EH (cell line): ENCODE measurements at regions not wholly inside any gene's neighbourhood (a gene's known extent, or its start where the extent isn't known, plus 50 kb on each side); places are given as distances from the start of the nearest gene placed in this dataset.
A peak's percentile ranks its signal among the peaks of the same experiment; 100 is the strongest.

Source experiments
- DNase-seq: peaks from one replicate; pipeline ENCODE4 v3.0.0-alpha.2; 2015; ENCODE audit warnings: low read depth

DNA sequence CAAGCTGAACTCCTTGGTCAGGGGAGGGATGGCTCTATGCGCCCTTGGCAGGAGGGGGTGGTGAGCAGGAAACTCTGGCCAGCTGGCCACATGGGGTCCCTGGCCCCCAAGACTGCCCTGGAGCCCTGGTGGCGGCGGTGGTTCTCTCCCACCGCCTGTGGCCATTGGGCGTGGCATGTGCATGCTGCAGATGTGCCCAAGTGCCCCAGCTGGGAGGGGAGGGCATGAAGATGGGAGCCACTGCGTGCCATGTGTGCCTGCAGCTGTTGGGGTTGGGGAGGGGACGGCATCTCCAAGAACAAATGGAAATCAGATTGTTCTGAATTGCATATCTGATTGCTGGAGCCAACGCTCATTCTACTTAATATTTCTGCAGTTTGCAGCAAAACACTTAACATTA is 115.7 kb upstream of the IGF1 start:
- no peak for DNase-seq

DNA sequence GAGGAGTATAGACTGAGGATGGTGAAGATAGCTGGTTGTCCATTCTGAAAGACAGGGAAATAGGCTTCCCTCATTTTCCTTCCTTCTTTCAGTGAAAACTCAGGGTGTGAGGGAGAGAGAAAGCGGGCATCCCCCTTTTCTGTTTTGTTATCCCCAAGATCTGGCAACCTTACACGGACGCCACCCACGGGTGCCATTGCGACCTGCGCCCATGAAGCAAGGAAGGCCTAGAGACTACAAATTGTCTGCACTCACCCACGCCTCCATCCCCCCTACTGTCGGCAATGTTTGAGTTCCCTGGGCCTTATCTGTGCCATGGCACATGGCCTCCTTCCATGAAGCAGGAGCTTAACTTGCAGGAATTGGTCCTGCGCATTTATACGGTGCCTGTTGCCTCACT is 115.0 kb upstream of the IGF1 start:
- no peak for DNase-seq

DNA sequence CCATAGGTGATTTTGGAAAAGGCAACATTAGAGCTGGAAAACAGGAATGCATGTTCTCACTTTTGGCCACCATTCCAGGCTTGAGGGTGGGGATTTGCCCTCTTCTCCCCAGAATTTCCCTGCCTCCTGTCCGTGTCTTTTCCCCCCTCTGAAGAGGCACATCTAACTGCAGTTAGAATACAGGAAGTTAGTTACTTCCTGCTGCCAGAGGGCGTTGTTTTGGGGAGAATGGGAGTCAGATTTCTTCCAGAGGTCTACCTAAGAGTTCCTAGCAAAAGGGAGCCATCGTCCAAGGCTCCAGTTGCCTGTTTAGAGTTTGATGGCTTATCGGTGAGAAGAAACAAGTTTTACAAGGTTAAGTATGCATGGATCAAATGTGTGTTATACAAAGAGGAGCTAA is 112.8 kb upstream of the IGF1 start:
- DNase-seq, result no peak

DNA sequence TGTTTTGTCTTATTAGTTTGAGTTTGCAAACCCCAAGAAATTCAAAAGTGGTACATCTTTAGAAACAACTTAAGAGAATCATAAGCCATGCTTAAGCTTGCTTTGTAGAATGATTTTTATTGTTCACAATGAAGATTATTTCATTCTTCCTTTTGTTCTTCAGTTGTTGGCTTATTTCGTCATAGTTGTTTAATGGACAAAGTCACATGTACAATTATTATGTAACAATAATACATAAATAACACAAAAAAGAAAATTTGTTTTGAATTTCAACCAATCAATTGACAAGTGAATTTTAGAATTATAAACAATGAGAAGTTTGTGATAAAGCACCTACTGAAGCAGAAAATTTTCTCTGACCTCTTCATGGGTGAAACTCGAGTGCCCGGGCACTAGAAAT is 111.8 kb upstream of the IGF1 start:
- DNase-seq, result no peak

- peak; percentile 46 for DNase-seq
These were observed 92.9 kb upstream of the IGF1 start for GRCh38 chr12:102573237-102573636.

DNA sequence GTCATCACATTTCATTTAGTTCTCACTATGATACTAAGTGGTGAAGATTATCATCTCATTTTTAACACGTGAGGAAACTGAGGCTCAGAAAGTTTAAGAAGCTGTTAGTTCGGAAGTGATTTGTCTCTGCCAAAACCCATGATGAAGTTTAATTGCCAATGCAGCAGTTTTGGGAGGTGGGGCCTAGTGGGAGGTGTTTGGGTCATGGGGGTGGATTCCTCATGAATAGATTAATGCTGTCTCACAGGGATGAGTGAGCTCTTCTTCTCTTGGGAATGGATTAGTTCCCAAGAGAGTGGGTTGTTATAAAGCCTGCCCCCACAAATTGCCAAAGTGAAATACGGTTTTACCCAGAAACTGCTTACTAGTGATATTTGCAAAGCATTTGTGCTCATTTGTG is 91.5 kb upstream of the IGF1 start:
- peak; percentile 15 for DNase-seq

- DNase-seq, result no peak
These were observed 89.9 kb upstream of the IGF1 start for GRCh38 chr12:102570256-102570655.

- no peak for DNase-seq
These were observed 89.4 kb upstream of the IGF1 start for GRCh38 chr12:102569803-102570202.

DNA sequence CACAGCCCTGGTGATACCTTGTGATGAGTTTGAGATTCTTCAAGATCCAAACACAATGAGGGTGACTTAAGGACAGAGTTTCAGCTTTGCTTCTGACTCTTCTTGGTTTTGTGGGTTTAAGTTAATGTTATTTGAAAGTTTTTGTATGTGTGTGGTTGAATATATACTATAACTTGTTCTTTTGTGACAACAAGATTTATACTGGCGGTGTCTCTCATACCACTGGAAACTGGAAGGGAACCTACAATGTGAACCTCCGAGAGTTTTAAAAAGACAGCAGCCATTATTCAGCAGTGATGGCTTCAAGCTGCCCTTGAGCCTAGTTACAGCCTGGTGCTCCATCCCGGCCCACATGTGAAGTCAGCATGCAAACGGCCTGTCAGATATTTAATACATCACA is 87.9 kb upstream of the IGF1 start:
- DNase-seq, result peak; percentile 63

- peak; percentile 97 for DNase-seq
These were observed 86.9 kb upstream of the IGF1 start for GRCh38 chr12:102567031-102567985.

DNA sequence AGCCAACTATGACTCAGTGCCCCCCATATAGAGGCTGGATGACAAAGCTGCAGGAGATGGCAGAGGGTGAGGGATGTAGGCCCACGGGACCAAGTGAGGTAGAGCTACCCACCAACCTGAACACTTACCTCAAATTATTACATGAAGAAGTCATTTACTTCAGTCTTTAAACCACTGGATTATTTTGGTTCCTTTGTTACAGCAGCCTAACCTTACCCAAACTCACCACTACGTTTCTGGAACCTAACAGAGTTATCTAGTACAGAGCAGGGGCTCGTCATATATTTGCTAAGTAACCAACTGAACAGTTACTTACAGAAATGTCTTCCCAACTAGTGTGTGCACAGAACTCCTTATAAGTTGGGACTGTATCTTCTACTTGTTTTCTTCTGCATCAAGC is 85.2 kb upstream of the IGF1 start:
- no peak for DNase-seq

DNA sequence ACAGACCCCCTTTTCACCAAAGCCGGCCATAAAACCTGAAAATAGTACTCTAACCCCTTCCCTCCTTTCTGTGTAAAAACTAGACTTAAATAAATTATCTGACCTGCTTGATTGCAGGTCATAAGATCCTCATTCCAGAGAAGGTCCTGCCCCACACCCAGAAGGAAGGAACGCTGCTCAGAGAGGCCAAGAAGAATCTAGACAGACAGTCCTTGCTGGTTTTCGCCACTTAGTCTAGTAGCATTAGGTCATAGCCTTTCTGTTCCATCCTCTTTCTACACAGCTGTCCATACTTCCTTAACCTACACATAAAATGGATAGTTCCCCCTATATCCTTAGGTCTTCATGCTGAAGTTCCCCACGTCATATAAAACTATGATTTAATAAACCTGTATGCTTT is 83.7 kb upstream of the IGF1 start:
- no peak for DNase-seq

DNA sequence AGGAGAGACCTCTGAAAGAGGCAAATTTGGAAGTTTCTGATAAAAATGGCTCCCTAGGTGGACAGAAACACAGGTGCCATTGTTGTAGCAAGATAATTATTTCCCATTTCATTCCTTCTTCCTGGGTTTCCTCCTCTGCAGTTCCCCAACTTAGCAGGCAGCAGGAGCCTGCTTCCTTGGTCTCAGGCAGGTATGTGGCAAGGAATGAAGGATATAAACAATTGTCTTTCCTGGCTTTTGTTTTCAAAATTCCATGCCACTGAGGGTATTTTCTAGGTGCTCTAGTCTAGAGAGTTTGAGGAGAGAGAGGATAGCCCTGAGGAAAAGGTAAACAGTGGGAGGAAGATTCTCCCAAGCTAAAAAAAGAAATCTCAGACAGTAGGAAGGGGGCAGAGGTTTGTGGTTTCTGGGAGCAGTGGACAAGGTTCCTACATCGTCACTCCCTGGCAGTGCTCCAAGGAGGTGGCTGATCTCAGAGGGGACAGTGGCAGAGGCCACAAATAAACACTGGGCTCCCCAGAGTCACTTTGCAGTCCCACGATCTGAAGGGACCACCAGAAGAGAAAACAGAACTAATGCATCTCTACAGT is 82.6 kb upstream of the IGF1 start:
- DNase-seq, result peak; percentile 71

DNA sequence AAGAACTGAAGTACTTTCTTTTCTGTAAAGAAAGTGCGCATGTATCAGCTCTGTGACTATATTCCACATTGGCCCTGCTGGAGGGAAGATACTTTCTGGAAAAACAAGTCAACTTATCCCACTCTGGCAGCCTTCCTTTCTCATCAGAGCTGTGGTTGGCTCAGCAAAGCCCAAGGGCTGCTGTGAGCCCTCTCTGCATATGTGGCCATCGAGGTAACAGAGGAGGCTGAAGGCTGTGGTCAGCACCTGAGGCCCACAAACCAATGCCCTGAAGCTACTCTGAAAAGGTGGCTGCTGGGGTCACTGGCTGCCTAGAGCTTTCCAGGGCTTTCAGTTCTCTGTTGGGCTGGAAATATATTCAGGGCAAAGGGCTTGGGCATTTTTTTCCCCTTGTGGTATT is 70.8 kb upstream of the IGF1 start:
- DNase-seq, result peak; percentile 41

DNA sequence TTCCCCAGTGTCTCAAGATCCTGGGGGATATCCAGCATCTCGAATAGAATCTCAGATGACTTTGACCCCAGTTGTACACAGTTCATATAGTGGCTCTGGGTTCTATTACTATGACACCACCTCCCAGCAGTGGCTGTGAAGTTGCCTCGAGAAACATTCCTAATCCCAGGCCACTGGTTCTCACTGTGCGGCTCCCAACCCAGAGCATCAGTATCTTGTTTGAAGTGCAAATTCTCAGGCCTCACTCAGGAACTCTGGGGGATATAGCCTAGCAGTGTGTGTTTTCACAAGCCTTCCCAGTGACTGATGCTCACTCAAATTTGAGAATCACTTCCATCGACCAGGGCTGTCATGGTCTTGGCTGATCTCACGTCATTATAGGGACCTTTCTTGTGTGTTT is 69.3 kb upstream of the IGF1 start:
- no peak for DNase-seq

- DNase-seq, result peak; percentile 58
These were observed 68.2 kb upstream of the IGF1 start for GRCh38 chr12:102548543-102548942.

DNA sequence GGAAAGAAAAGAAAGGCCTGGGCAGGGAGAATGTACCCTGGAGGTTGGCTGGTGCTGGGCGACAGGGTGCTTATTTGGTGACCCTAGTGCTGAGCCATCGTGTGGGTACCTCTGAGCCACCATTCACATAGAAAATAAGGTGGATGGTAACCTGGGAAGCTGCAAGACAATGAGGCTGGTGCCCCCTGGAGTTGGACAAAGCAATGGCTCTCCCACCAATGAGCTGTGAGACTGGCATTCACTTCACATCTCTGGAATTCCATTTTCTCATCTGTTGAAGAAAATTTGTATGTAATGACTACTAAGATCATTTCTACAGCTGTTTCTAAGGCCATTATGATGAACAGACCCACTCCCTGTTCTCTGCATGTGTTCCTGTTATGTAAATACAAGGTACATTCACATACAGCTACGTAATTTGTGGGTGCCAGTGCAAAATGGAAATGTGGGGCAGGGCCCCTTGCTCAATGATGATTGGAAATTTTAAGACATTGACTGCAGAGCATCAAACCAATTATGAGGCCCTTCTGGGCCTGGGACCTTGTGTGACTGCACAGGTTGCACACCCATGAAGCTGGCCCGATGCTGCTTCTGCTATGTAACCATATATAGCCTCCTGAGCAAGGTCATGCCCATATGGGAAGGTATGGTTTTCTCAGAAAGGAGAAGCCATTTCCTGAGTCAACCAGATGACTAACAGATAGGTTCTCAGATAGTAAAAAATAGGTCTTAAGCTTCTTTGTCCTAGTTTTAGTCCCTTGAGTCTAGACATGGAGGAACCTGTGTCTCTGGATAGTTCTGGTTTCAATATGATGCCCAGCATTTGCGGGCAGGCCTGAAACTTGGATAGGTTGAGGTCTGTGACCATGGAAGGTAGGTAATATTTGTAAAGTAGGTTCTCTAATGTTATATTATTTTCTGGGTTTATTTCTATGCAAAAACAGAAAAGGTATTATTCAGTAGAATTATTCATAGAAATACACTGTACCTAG is 63.4 kb upstream of the IGF1 start:
- peak; percentile 60 for DNase-seq

- no peak for DNase-seq
These were observed 62.6 kb upstream of the IGF1 start for GRCh38 chr12:102542816-102543440.

GRCh38 chr12:102540815-102541385 is 60.5 kb upstream of the IGF1 start:
- DNase-seq, result peak; percentile 67

GRCh38 chr12:102539651-102540553 is 59.5 kb upstream of the IGF1 start:
- peak; percentile 99 for DNase-seq
